Mesenchymal stem cell (in vitro differentiated cells and primary cell): ENCODE measurements at regions not wholly inside any gene's neighbourhood (a gene's known extent, or its start where the extent isn't known, plus 50 kb on each side); places are given as distances from the start of the nearest gene placed in this dataset.

Experiments
- DNase-seq: peaks from one replicate; pipeline ENCODE4 v3.0.0-alpha.2; 2013
- H2AFZ ChIP-seq: one replicate; pipeline ENCODE4 v1.6.1; 2013; ENCODE audit warnings: low read depth, mild to moderate bottlenecking, control low read depth, inconsistent platforms, low read length, moderate library complexity
- H2AK5ac ChIP-seq: 2 replicates; pipeline ENCODE4 v1.6.1; 2013; ENCODE audit warnings: low read length, moderate library complexity, mild to moderate bottlenecking, inconsistent platforms; ENCODE audit not compliant: severe bottlenecking
- H2BK120ac ChIP-seq: one replicate; pipeline ENCODE4 v1.6.1; 2013; ENCODE audit warnings: low read depth, mild to moderate bottlenecking, inconsistent platforms, low read length, moderate library complexity
- H2BK12ac ChIP-seq, 2 experiments: one replicate each; pipeline ENCODE4 v1.6.1; 2013; ENCODE audit warnings: inconsistent platforms in 2 of 2, low read length in 2 of 2, mild to moderate bottlenecking in 2 of 2, moderate library complexity in 2 of 2, control low read depth in 1 of 2
- H2BK15ac ChIP-seq: one replicate; pipeline ENCODE4 v1.6.1; 2013; ENCODE audit warnings: mild to moderate bottlenecking, low read depth, inconsistent platforms; ENCODE audit not compliant: poor library complexity, severe bottlenecking
- H2BK5ac ChIP-seq: 2 replicates; pipeline ENCODE4 v1.6.1; 2013; ENCODE audit warnings: low read depth, mild to moderate bottlenecking, low read length, control low read depth, inconsistent platforms; ENCODE audit not compliant: poor library complexity, severe bottlenecking
- H3K14ac ChIP-seq, 2 experiments: one replicate each; pipeline ENCODE4 v1.6.1; 2013; ENCODE audit warnings: inconsistent platforms in 2 of 2, low read length in 2 of 2, control low read depth in 1 of 2, mild to moderate bottlenecking in 1 of 2, moderate library complexity in 1 of 2
- H3K18ac ChIP-seq, 2 experiments: one replicate each; pipeline ENCODE4 v1.6.1; 2013; ENCODE audit warnings: inconsistent platforms in 2 of 2, low read length in 2 of 2, control low read depth in 1 of 2, low read depth in 1 of 2, mild to moderate bottlenecking in 1 of 2
- H3K23ac ChIP-seq, 2 experiments: one replicate each; pipeline ENCODE4 v1.6.1; 2013; ENCODE audit warnings: inconsistent platforms in 2 of 2, low read length in 2 of 2, mild to moderate bottlenecking in 2 of 2, moderate library complexity in 2 of 2, control low read depth in 1 of 2
- H3K27ac ChIP-seq: 2 replicates; pipeline ENCODE4 v1.5.1; 2013; ENCODE audit warnings: mild to moderate bottlenecking, moderate library complexity, low read length, control low read depth, inconsistent platforms; ENCODE audit not compliant: poor library complexity, severe bottlenecking
- H3K27me3 ChIP-seq, 2 experiments: 2 replicates each; pipeline versions ENCODE4 v1.6.1 to v1.7.0; 2013; ENCODE audit warnings: low read length in 2 of 2, mild to moderate bottlenecking in 2 of 2, moderate library complexity in 2 of 2, control low read depth in 1 of 2, inconsistent platforms in 1 of 2; ENCODE audit not compliant: control insufficient read depth in 1 of 2, insufficient read depth in 1 of 2
- H3K36me3 ChIP-seq, 2 experiments: 2 replicates each; pipeline versions ENCODE4 v1.6.1 to v1.7.0; 2013; ENCODE audit warnings: low read length in 2 of 2, control low read depth in 1 of 2, inconsistent platforms in 1 of 2, low read depth in 1 of 2, mild to moderate bottlenecking in 1 of 2; ENCODE audit not compliant: insufficient read depth in 2 of 2, control insufficient read depth in 1 of 2
- H3K4ac ChIP-seq, 2 experiments: one replicate each; pipeline ENCODE4 v1.6.1; 2013; ENCODE audit warnings: inconsistent platforms in 2 of 2, low read length in 2 of 2, mild to moderate bottlenecking in 2 of 2, moderate library complexity in 2 of 2, control low read depth in 1 of 2, low read depth in 1 of 2
- H3K4me1 ChIP-seq: 2 replicates; pipeline ENCODE4 v1.6.1; 2013; ENCODE audit warnings: low read depth, low read length, control low read depth; ENCODE audit not compliant: control insufficient read depth, insufficient read depth
- H3K4me2 ChIP-seq: 2 replicates; pipeline ENCODE4 v1.6.1; 2013; ENCODE audit warnings: low read length, mild to moderate bottlenecking, inconsistent platforms; ENCODE audit not compliant: poor library complexity, severe bottlenecking
- H3K4me3 ChIP-seq, 2 experiments: 2 replicates each; pipeline versions ENCODE4 v1.5.1 to v1.7.0; 2013; ENCODE audit warnings: low read length in 2 of 2, mild to moderate bottlenecking in 2 of 2, control low read depth in 1 of 2, low read depth in 1 of 2; ENCODE audit not compliant: insufficient read depth in 1 of 2
- H3K79me1 ChIP-seq: replicated peaks from 2 replicates; pipeline ENCODE4 v1.6.1; 2013; ENCODE audit warnings: mild to moderate bottlenecking, control low read depth, low read length, inconsistent platforms; ENCODE audit not compliant: poor library complexity, severe bottlenecking
- H3K9ac ChIP-seq: 2 replicates; pipeline ENCODE4 v1.7.0; 2013; ENCODE audit warnings: mild to moderate bottlenecking, low read length, moderate library complexity
- H3K9me3 ChIP-seq: 2 replicates; pipeline ENCODE4 v1.7.0; 2013; ENCODE audit warnings: mild to moderate bottlenecking, low read length; ENCODE audit not compliant: control insufficient read depth
- H4K8ac ChIP-seq: one replicate; pipeline ENCODE4 v1.6.1; 2013; ENCODE audit warnings: inconsistent platforms, mild to moderate bottlenecking, low read length, moderate library complexity
- H4K91ac ChIP-seq: one replicate; pipeline ENCODE4 v1.6.1; 2013; ENCODE audit warnings: mild to moderate bottlenecking, low read length, inconsistent platforms
- WGBS: methylation state at CpG from one replicate; pipeline ENCODE4 v1.1.7; 2013; ENCODE audit warnings: mixed read lengths; 5-methylcytosine and 5-hydroxymethylcytosine counted together

GRCh38 chr7:26560526-26561256, 269.0 kb downstream of the SNX10 start:
- DNase-seq = no peak
- H2BK120ac ChIP-seq = no peak overlapping the region
- no peak overlapping the region for H3K4ac ChIP-seq
- H3K4me1 ChIP-seq = no peaks in the 10 kb centered on the region
- H3K9me3 ChIP-seq = no peaks in the 10 kb centered on the region
- no peak overlapping the region for H3K27ac ChIP-seq
- H2BK12ac ChIP-seq = no peak overlapping the region
- H3K79me1 ChIP-seq = no peaks in the 10 kb centered on the region
- no peak overlapping the region for H2AK5ac ChIP-seq
- H3K4me3 ChIP-seq = no peak overlapping the region
- H3K9ac ChIP-seq = no peak overlapping the region
- no peak overlapping the region for H3K4me2 ChIP-seq
- no peak overlapping the region for H4K91ac ChIP-seq
- H3K14ac ChIP-seq = no peak overlapping the region
- no peak overlapping the region for H2BK5ac ChIP-seq
- no peak overlapping the region for H2AFZ ChIP-seq
- WGBS = 80% methylated on average over 1 of the region's 5 CpGs
- H3K36me3 ChIP-seq = no peaks in the 10 kb centered on the region
- H3K27me3 ChIP-seq = peaks cover 10 to 12% of the 10 kb centered on the region in 2 experiments
- H2BK15ac ChIP-seq = no peak overlapping the region
- no peak overlapping the region for H4K8ac ChIP-seq
- H3K23ac ChIP-seq = no peak overlapping the region
- H3K18ac ChIP-seq = no peak overlapping the region

- Histone ChIP-seq H3K79me1 (no peaks in the 10 kb centered on the region), H3K4me2 (no peak overlapping the region), H2AFZ (no peak overlapping the region), H2BK15ac (no peak overlapping the region), H2BK120ac (no peak overlapping the region), H3K4me1 (no peaks in the 10 kb centered on the region), H3K36me3 (no peaks in the 10 kb centered on the region), H3K27me3 (peaks cover 5 to 14% of the 10 kb centered on the region in 2 experiments), H3K27ac (no peak overlapping the region), H2AK5ac (no peak overlapping the region), H3K18ac (no peak overlapping the region), H2BK5ac (no peak overlapping the region), H3K9me3 (no peaks in the 10 kb centered on the region), H4K91ac (no peak overlapping the region), H3K9ac (no peak overlapping the region), H2BK12ac (no peak overlapping the region), H4K8ac (no peak overlapping the region), H3K4ac (no peak overlapping the region), H3K4me3 (no peak overlapping the region), H3K23ac (no peak overlapping the region), H3K14ac (no peak overlapping the region)
- DNase-seq = no peak
- WGBS = no CpG with 5 or more reads among the region's 3 CpGs
Measured at GRCh38 chr7:26562841-26563240, 271.2 kb downstream of the SNX10 start.

- Histone ChIP-seq H3K27me3 (peaks cover 5 to 14% of the 10 kb centered on the region in 2 experiments), H3K9ac (no peak overlapping the region), H3K9me3 (no peaks in the 10 kb centered on the region), H3K4me1 (no peaks in the 10 kb centered on the region), H3K14ac (no peak overlapping the region), H3K27ac (no peak overlapping the region), H2BK12ac (no peak overlapping the region), H3K36me3 (no peaks in the 10 kb centered on the region), H4K91ac (no peak overlapping the region), H2AFZ (no peak overlapping the region), H3K4me2 (no peak overlapping the region), H3K18ac (no peak overlapping the region), H3K79me1 (no peaks in the 10 kb centered on the region), H3K4me3 (no peak overlapping the region), H2BK120ac (no peak overlapping the region), H2BK15ac (no peak overlapping the region), H2AK5ac (no peak overlapping the region), H3K4ac (no peak overlapping the region), H2BK5ac (no peak overlapping the region), H3K23ac (no peak overlapping the region), H4K8ac (no peak overlapping the region)
- 100% methylated on average over 1 of the region's 1 CpG for WGBS
- DNase-seq = no peak
Measured at GRCh38 chr7:26563406-26563805, 271.7 kb downstream of the SNX10 start.

GRCh38 chr7:26567266-26567665, 275.6 kb downstream of the SNX10 start:
- H2AK5ac ChIP-seq = no peak overlapping the region
- no peaks in the 10 kb centered on the region for H3K36me3 ChIP-seq
- no peak overlapping the region for H4K8ac ChIP-seq
- no peak overlapping the region for H2BK120ac ChIP-seq
- no peak overlapping the region for H3K4ac ChIP-seq
- no peak overlapping the region for H2BK12ac ChIP-seq
- no peak overlapping the region for H3K14ac ChIP-seq
- no peaks in the 10 kb centered on the region for H3K9me3 ChIP-seq
- DNase-seq = no peak
- no peak overlapping the region for H2AFZ ChIP-seq
- H4K91ac ChIP-seq = no peak overlapping the region
- no peak overlapping the region for H3K4me2 ChIP-seq
- H3K9ac ChIP-seq = no peak overlapping the region
- H3K27ac ChIP-seq = no peak overlapping the region
- whole genome bisulfite sequencing = 49% methylated on average over 4 of the region's 4 CpGs
- no peaks in the 10 kb centered on the region for H3K79me1 ChIP-seq
- peaks cover 5 to 9% of the 10 kb centered on the region in 2 experiments for H3K27me3 ChIP-seq
- no peak overlapping the region for H3K23ac ChIP-seq
- H2BK15ac ChIP-seq = no peak overlapping the region
- H3K4me1 ChIP-seq = no peaks in the 10 kb centered on the region
- H3K18ac ChIP-seq = no peak overlapping the region
- no peak overlapping the region for H2BK5ac ChIP-seq
- no peak overlapping the region for H3K4me3 ChIP-seq
